ENCODE measurements at regions not wholly inside any gene's neighbourhood (a gene's known extent, or its start where the extent isn't known, plus 50 kb on each side); places are given as distances from the start of the nearest gene placed in this dataset.

GRCh38 chr2:107393516-107393915 is 433.2 kb upstream of the RGPD4 start:
- DNase-seq, result no peak

- no peak for DNase-seq
Measured at GRCh38 chr2:107398683-107399082, 428.0 kb upstream of the RGPD4 start.

- no peak for DNase-seq
Measured at GRCh38 chr2:107402330-107402729, 424.4 kb upstream of the RGPD4 start.

GRCh38 chr2:107405261-107405660 is 421.4 kb upstream of the RGPD4 start:
- no peak for DNase-seq

GRCh38 chr2:107407017-107407416 is 419.7 kb upstream of the RGPD4 start:
- no peak for DNase-seq

- no peak for DNase-seq
Measured at GRCh38 chr2:107407974-107408373, 418.7 kb upstream of the RGPD4 start.

GRCh38 chr2:107411267-107411666 is 415.4 kb upstream of the RGPD4 start:
- DNase-seq, result no peak

- no peak for DNase-seq
Measured at GRCh38 chr2:107412209-107412904, 414.3 kb upstream of the RGPD4 start.

- no peak for DNase-seq
Measured at GRCh38 chr2:107412981-107413380, 413.7 kb upstream of the RGPD4 start.

- no peak for DNase-seq
Measured at GRCh38 chr2:107414376-107414775, 412.3 kb upstream of the RGPD4 start.

GRCh38 chr2:107418708-107419107 is 408.0 kb upstream of the RGPD4 start:
- no peak for DNase-seq

- no peak for DNase-seq
Measured at GRCh38 chr2:107419191-107419590, 407.5 kb upstream of the RGPD4 start.

GRCh38 chr2:107428781-107429180 is 397.9 kb upstream of the RGPD4 start:
- no peak for DNase-seq

- no peak for DNase-seq
Measured at GRCh38 chr2:107430006-107430405, 396.7 kb upstream of the RGPD4 start.

GRCh38 chr2:107430596-107431266 is 396.0 kb upstream of the RGPD4 start:
- no peak for DNase-seq

GRCh38 chr2:107436281-107436680 is 390.4 kb upstream of the RGPD4 start:
- DNase-seq, result no peak

GRCh38 chr2:107437265-107437664 is 389.4 kb upstream of the RGPD4 start:
- no peak for DNase-seq

- DNase-seq, result no peak
Measured at GRCh38 chr2:107437807-107438206, 388.9 kb upstream of the RGPD4 start.

- no peak for DNase-seq
Measured at GRCh38 chr2:107448160-107448559, 378.5 kb upstream of the RGPD4 start.

- DNase-seq, result no peak
Measured at GRCh38 chr2:107461301-107461700, 365.4 kb upstream of the RGPD4 start.

GRCh38 chr2:107462181-107462580 is 364.5 kb upstream of the RGPD4 start:
- no peak for DNase-seq

GRCh38 chr2:107466241-107466640 is 360.5 kb upstream of the RGPD4 start:
- DNase-seq, result no peak

- no peak for DNase-seq
Measured at GRCh38 chr2:107466984-107467773, 359.5 kb upstream of the RGPD4 start.

GRCh38 chr2:107469437-107469995 is 357.2 kb upstream of the RGPD4 start:
- DNase-seq, result no peak
